GM10248 (cell line): ENCODE measurements at regions not wholly inside any gene's neighbourhood (a gene's known extent, or its start where the extent isn't known, plus 50 kb on each side); places are given as distances from the start of the nearest gene placed in this dataset.

Source experiments
- CTCF ChIA-PET: fragments of 300-600 bp; sonication (Branson Sonifier 250); formaldehyde crosslinking; extraction: SDS; loops from one replicate; lab custom pipeline; 2021; ENCODE audit warnings: antibody characterized with exemption; lab: Yijun Ruan, JAX
- POLR2A ChIA-PET: fragments of 350-650 bp; sonication (Branson Sonifier 250); formaldehyde crosslinking; extraction: SDS; loops from one replicate; lab custom pipeline; 2020; ENCODE audit warnings: antibody characterized with exemption; lab: Yijun Ruan, JAX
- DNase-seq: peaks from one replicate; pipeline ENCODE4 v3.0.0; 2012; ENCODE audit errors: extremely low spot score
- CTCF ChIP-seq: IDR thresholded peaks from 2 replicates; pipeline ENCODE4 v1.5.1; 2012; ENCODE audit warnings: mild to moderate bottlenecking, low read depth; ENCODE audit errors: extremely low read depth, missing control alignments, control extremely low read depth

- ChIA-PET POLR2A (no interaction called here), CTCF (no interaction called here)
- no peak for TF ChIP-seq CTCF
- no peak for DNase-seq
Observed at GRCh38 chr16:62664566-62664965, 628.3 kb upstream of the CDH8 start.

GRCh38 chr16:62661435-62661834 lies 625.2 kb upstream of the CDH8 start:
- DNase-seq, result no peak
- TF ChIP-seq CTCF, result no peak
- POLR2A ChIA-PET, result no interaction called here
- CTCF ChIA-PET, result no interaction called here

- POLR2A ChIA-PET, result no interaction called here
- CTCF ChIA-PET, result no interaction called here
- no peak for TF ChIP-seq CTCF
- no peak for DNase-seq
Observed at GRCh38 chr16:62657116-62657515, 620.9 kb upstream of the CDH8 start.

- no peak for DNase-seq
- CTCF ChIA-PET, result no interaction called here
- POLR2A ChIA-PET, result no interaction called here
- TF ChIP-seq CTCF, result no peak
Observed at GRCh38 chr16:62652441-62653120, 616.3 kb upstream of the CDH8 start.

- TF ChIP-seq CTCF, result no peak
- CTCF ChIA-PET, result no interaction called here
- POLR2A ChIA-PET, result no interaction called here
- no peak for DNase-seq
Observed at GRCh38 chr16:62648256-62648655, 612.0 kb upstream of the CDH8 start.

- no peak for DNase-seq
- POLR2A ChIA-PET, result no interaction called here
- no peak for TF ChIP-seq CTCF
- CTCF ChIA-PET, result interaction anchor here (1.0 kb wide), 1 partner anchor 41 kb away, joined by 3 read pairs; no protein-coding TSS in a partner anchor
Observed at GRCh38 chr16:62644030-62644812, 608.0 kb upstream of the CDH8 start.
